ENCODE measurements at regions not wholly inside any gene's neighbourhood (a gene's known extent, or its start where the extent isn't known, plus 50 kb on each side); places are given as distances from the start of the nearest gene placed in this dataset.

GRCh38 chr9:78630966-78631365 lies 334.0 kb downstream of the PSAT1 start:
- no peaks in the 10 kb centered on the region for H3K36me3 ChIP-seq (ENCODE audit: insufficient read depth, low read length)
- no peaks in the 10 kb centered on the region for H3K27me3 ChIP-seq (ENCODE audit: control insufficient read depth in 1 of 2, insufficient read depth in 2 of 2, low read length in 2 of 2)
- no peaks in the 10 kb centered on the region for H3K4me1 ChIP-seq (ENCODE audit: insufficient read depth, low read length)
- no peak overlapping the region for H3K9ac ChIP-seq (ENCODE audit: low read length)
- H3K9me3 ChIP-seq (ENCODE audit: low read length) = no peaks in the 10 kb centered on the region
- no peak overlapping the region for H3K27ac ChIP-seq (ENCODE audit: low read depth, low read length)
- no peak overlapping the region for H3K4me3 ChIP-seq (ENCODE audit: low read depth in 1 of 2, low read length in 2 of 2)

GRCh38 chr9:78640728-78641127 lies 343.8 kb downstream of the PSAT1 start:
- Histone ChIP-seq H3K9me3 (ENCODE audit: low read length) (no peaks in the 10 kb centered on the region), H3K27me3 (ENCODE audit: control insufficient read depth in 1 of 2, insufficient read depth in 2 of 2, low read length in 2 of 2) (no peaks in the 10 kb centered on the region), H3K4me1 (ENCODE audit: insufficient read depth, low read length) (no peaks in the 10 kb centered on the region), H3K36me3 (ENCODE audit: insufficient read depth, low read length) (no peaks in the 10 kb centered on the region), H3K4me3 (ENCODE audit: low read depth in 1 of 2, low read length in 2 of 2) (no peak overlapping the region), H3K9ac (ENCODE audit: low read length) (no peak overlapping the region), H3K27ac (ENCODE audit: low read depth, low read length) (no peak overlapping the region)

GRCh38 chr9:78644359-78644758 lies 347.4 kb downstream of the PSAT1 start:
- H3K36me3 ChIP-seq (ENCODE audit: insufficient read depth, low read length) = no peaks in the 10 kb centered on the region
- no peak overlapping the region for H3K4me3 ChIP-seq (ENCODE audit: low read depth in 1 of 2, low read length in 2 of 2)
- no peak overlapping the region for H3K9ac ChIP-seq (ENCODE audit: low read length)
- no peaks in the 10 kb centered on the region for H3K4me1 ChIP-seq (ENCODE audit: insufficient read depth, low read length)
- no peaks in the 10 kb centered on the region for H3K27me3 ChIP-seq (ENCODE audit: control insufficient read depth in 1 of 2, insufficient read depth in 2 of 2, low read length in 2 of 2)
- H3K27ac ChIP-seq (ENCODE audit: low read depth, low read length) = no peak overlapping the region
- no peaks in the 10 kb centered on the region for H3K9me3 ChIP-seq (ENCODE audit: low read length)

- no peaks in the 10 kb centered on the region for H3K4me1 ChIP-seq (ENCODE audit: insufficient read depth, low read length)
- no peaks in the 10 kb centered on the region for H3K27me3 ChIP-seq (ENCODE audit: control insufficient read depth in 1 of 2, insufficient read depth in 2 of 2, low read length in 2 of 2)
- H3K4me3 ChIP-seq (ENCODE audit: low read depth in 1 of 2, low read length in 2 of 2) = no peak overlapping the region
- H3K27ac ChIP-seq (ENCODE audit: low read depth, low read length) = no peak overlapping the region
- H3K36me3 ChIP-seq (ENCODE audit: insufficient read depth, low read length) = no peaks in the 10 kb centered on the region
- no peaks in the 10 kb centered on the region for H3K9me3 ChIP-seq (ENCODE audit: low read length)
- no peak overlapping the region for H3K9ac ChIP-seq (ENCODE audit: low read length)
Observed at GRCh38 chr9:78654324-78654723, 357.4 kb downstream of the PSAT1 start.

- Histone ChIP-seq H3K4me1 (ENCODE audit: insufficient read depth, low read length) (no peaks in the 10 kb centered on the region), H3K27ac (ENCODE audit: low read depth, low read length) (no peak overlapping the region), H3K36me3 (ENCODE audit: insufficient read depth, low read length) (no peaks in the 10 kb centered on the region), H3K4me3 (ENCODE audit: low read depth in 1 of 2, low read length in 2 of 2) (no peak overlapping the region), H3K9me3 (ENCODE audit: low read length) (no peaks in the 10 kb centered on the region), H3K27me3 (ENCODE audit: control insufficient read depth in 1 of 2, insufficient read depth in 2 of 2, low read length in 2 of 2) (no peaks in the 10 kb centered on the region), H3K9ac (ENCODE audit: low read length) (no peak overlapping the region)
Observed at GRCh38 chr9:78663369-78663768, 366.4 kb downstream of the PSAT1 start.

GRCh38 chr9:78664370-78664769 lies 367.4 kb downstream of the PSAT1 start:
- Histone ChIP-seq H3K4me1 (ENCODE audit: insufficient read depth, low read length) (no peaks in the 10 kb centered on the region), H3K27ac (ENCODE audit: low read depth, low read length) (no peak overlapping the region), H3K9ac (ENCODE audit: low read length) (no peak overlapping the region), H3K36me3 (ENCODE audit: insufficient read depth, low read length) (no peaks in the 10 kb centered on the region), H3K9me3 (ENCODE audit: low read length) (no peaks in the 10 kb centered on the region), H3K27me3 (ENCODE audit: control insufficient read depth in 1 of 2, insufficient read depth in 2 of 2, low read length in 2 of 2) (no peaks in the 10 kb centered on the region), H3K4me3 (ENCODE audit: low read depth in 1 of 2, low read length in 2 of 2) (no peak overlapping the region)

- H3K4me3 ChIP-seq (ENCODE audit: low read depth in 1 of 2, low read length in 2 of 2) = no peak overlapping the region
- no peak overlapping the region for H3K9ac ChIP-seq (ENCODE audit: low read length)
- H3K27me3 ChIP-seq (ENCODE audit: control insufficient read depth in 1 of 2, insufficient read depth in 2 of 2, low read length in 2 of 2) = no peaks in the 10 kb centered on the region
- no peaks in the 10 kb centered on the region for H3K36me3 ChIP-seq (ENCODE audit: insufficient read depth, low read length)
- no peak overlapping the region for H3K27ac ChIP-seq (ENCODE audit: low read depth, low read length)
- H3K4me1 ChIP-seq (ENCODE audit: insufficient read depth, low read length) = no peaks in the 10 kb centered on the region
- H3K9me3 ChIP-seq (ENCODE audit: low read length) = no peaks in the 10 kb centered on the region
Observed at GRCh38 chr9:78666818-78667414, 370.0 kb downstream of the PSAT1 start.

- no peak overlapping the region for H3K27ac ChIP-seq (ENCODE audit: low read depth, low read length)
- no peaks in the 10 kb centered on the region for H3K36me3 ChIP-seq (ENCODE audit: insufficient read depth, low read length)
- no peak overlapping the region for H3K9ac ChIP-seq (ENCODE audit: low read length)
- H3K27me3 ChIP-seq (ENCODE audit: control insufficient read depth in 1 of 2, insufficient read depth in 2 of 2, low read length in 2 of 2) = no peaks in the 10 kb centered on the region
- no peaks in the 10 kb centered on the region for H3K4me1 ChIP-seq (ENCODE audit: insufficient read depth, low read length)
- no peak overlapping the region for H3K4me3 ChIP-seq (ENCODE audit: low read depth in 1 of 2, low read length in 2 of 2)
- no peaks in the 10 kb centered on the region for H3K9me3 ChIP-seq (ENCODE audit: low read length)
Observed at GRCh38 chr9:78668148-78668832, 371.4 kb downstream of the PSAT1 start.

GRCh38 chr9:78669591-78669990 lies 372.7 kb downstream of the PSAT1 start:
- Histone ChIP-seq H3K9ac (ENCODE audit: low read length) (no peak overlapping the region), H3K4me3 (ENCODE audit: low read depth in 1 of 2, low read length in 2 of 2) (no peak overlapping the region), H3K27ac (ENCODE audit: low read depth, low read length) (no peak overlapping the region), H3K27me3 (ENCODE audit: control insufficient read depth in 1 of 2, insufficient read depth in 2 of 2, low read length in 2 of 2) (no peaks in the 10 kb centered on the region), H3K9me3 (ENCODE audit: low read length) (no peaks in the 10 kb centered on the region), H3K4me1 (ENCODE audit: insufficient read depth, low read length) (no peaks in the 10 kb centered on the region), H3K36me3 (ENCODE audit: insufficient read depth, low read length) (no peaks in the 10 kb centered on the region)

GRCh38 chr9:78671785-78672184 lies 374.9 kb downstream of the PSAT1 start:
- no peak overlapping the region for H3K9ac ChIP-seq (ENCODE audit: low read length)
- no peaks in the 10 kb centered on the region for H3K36me3 ChIP-seq (ENCODE audit: insufficient read depth, low read length)
- no peaks in the 10 kb centered on the region for H3K27me3 ChIP-seq (ENCODE audit: control insufficient read depth in 1 of 2, insufficient read depth in 2 of 2, low read length in 2 of 2)
- H3K9me3 ChIP-seq (ENCODE audit: low read length) = no peaks in the 10 kb centered on the region
- no peaks in the 10 kb centered on the region for H3K4me1 ChIP-seq (ENCODE audit: insufficient read depth, low read length)
- no peak overlapping the region for H3K27ac ChIP-seq (ENCODE audit: low read depth, low read length)
- no peak overlapping the region for H3K4me3 ChIP-seq (ENCODE audit: low read depth in 1 of 2, low read length in 2 of 2)

GRCh38 chr9:78674874-78675273 lies 377.9 kb downstream of the PSAT1 start:
- H3K36me3 ChIP-seq (ENCODE audit: insufficient read depth, low read length) = no peaks in the 10 kb centered on the region
- no peak overlapping the region for H3K4me3 ChIP-seq (ENCODE audit: low read depth in 1 of 2, low read length in 2 of 2)
- no peak overlapping the region for H3K9ac ChIP-seq (ENCODE audit: low read length)
- no peaks in the 10 kb centered on the region for H3K27me3 ChIP-seq (ENCODE audit: control insufficient read depth in 1 of 2, insufficient read depth in 2 of 2, low read length in 2 of 2)
- H3K4me1 ChIP-seq (ENCODE audit: insufficient read depth, low read length) = no peaks in the 10 kb centered on the region
- no peaks in the 10 kb centered on the region for H3K9me3 ChIP-seq (ENCODE audit: low read length)
- no peak overlapping the region for H3K27ac ChIP-seq (ENCODE audit: low read depth, low read length)

GRCh38 chr9:78676009-78676408 lies 379.1 kb downstream of the PSAT1 start:
- no peaks in the 10 kb centered on the region for H3K36me3 ChIP-seq (ENCODE audit: insufficient read depth, low read length)
- H3K9ac ChIP-seq (ENCODE audit: low read length) = no peak overlapping the region
- no peaks in the 10 kb centered on the region for H3K9me3 ChIP-seq (ENCODE audit: low read length)
- no peak overlapping the region for H3K4me3 ChIP-seq (ENCODE audit: low read depth in 1 of 2, low read length in 2 of 2)
- no peaks in the 10 kb centered on the region for H3K27me3 ChIP-seq (ENCODE audit: control insufficient read depth in 1 of 2, insufficient read depth in 2 of 2, low read length in 2 of 2)
- no peak overlapping the region for H3K27ac ChIP-seq (ENCODE audit: low read depth, low read length)
- H3K4me1 ChIP-seq (ENCODE audit: insufficient read depth, low read length) = no peaks in the 10 kb centered on the region
